A549 (cell line): ENCODE measurements at regions not wholly inside any gene's neighbourhood (a gene's known extent, or its start where the extent isn't known, plus 50 kb on each side); places are given as distances from the start of the nearest gene placed in this dataset.

Experiments used
- ATAC-seq, 2 experiments: fragments of 200-7000 bp in 1 of 2; fragments of >200 bp in 1 of 2; cut with Nextera tagmentation in 1 of 2; cut with Tn5 transposase in 1 of 2; 3 replicates each; pipeline versions ENCODE4 v1.8.0 to v1.9.1; 2018 to 2020; ENCODE audit warnings: mild to moderate bottlenecking in 1 of 2, moderate library complexity in 1 of 2
- CTCF ChIA-PET: fragments of 300-600 bp; sonication (Branson Sonifier 250); formaldehyde crosslinking; extraction: SDS; loops from one replicate; lab custom pipeline; 2021; ENCODE audit warnings: antibody characterized with exemption, inconsistent platforms; lab: Yijun Ruan, JAX
- POLR2A ChIA-PET: fragments of 350-600 bp; formaldehyde crosslinking; extraction: SDS; loops from one replicate; lab custom pipeline; 2021; ENCODE audit warnings: antibody characterized with exemption, inconsistent platforms; lab: Yijun Ruan, JAX
- DNase-seq, 2 experiments: peaks; one replicate each; pipeline versions ENCODE4 v3.0.0 to v3.0.0-alpha.2; 2011 to 2016; ENCODE audit warnings: low read depth in 1 of 2, low spot score in 1 of 2
- FAIRE-seq: peaks from 2 replicates; lab custom pipeline; 2011; peaks lifted over from hg19 to GRCh38; lab: Jason Lieb, UNC
- H3K27ac ChIP-seq, 2 experiments: fragments of >200 bp; sonication (Bioruptor Twin); formaldehyde crosslinking; 3 replicates each; pipeline ENCODE4 v1.5.1; 2016 to 2017
- H3K4me1 ChIP-seq: fragments of >200 bp; sonication (Bioruptor Twin); formaldehyde crosslinking; 3 replicates; pipeline ENCODE4 v1.6.1; 2016
- H3K4me2 ChIP-seq: fragments of >200 bp; sonication (Bioruptor Twin); formaldehyde crosslinking; 3 replicates; pipeline ENCODE4 v1.6.1; 2016
- H3K4me3 ChIP-seq: fragments of >200 bp; sonication (Bioruptor Twin); formaldehyde crosslinking; 3 replicates; pipeline ENCODE4 v1.5.1; 2016
- H3K9me3 ChIP-seq: fragments of >200 bp; sonication (Bioruptor Twin); formaldehyde crosslinking; 3 replicates; pipeline ENCODE4 v1.6.1; 2016
- CBX2 ChIP-seq: fragments of 200-600 bp; sonication (generic); IDR thresholded peaks from 2 replicates; pipeline ENCODE4 v1.6.1; 2016; ENCODE audit warnings: low read depth, mild to moderate bottlenecking, borderline replicate concordance
- CHD2 ChIP-seq: fragments of 150-350 bp; IDR thresholded peaks from 2 replicates; pipeline ENCODE4 v1.6.1; 2014; ENCODE audit warnings: low read length; ENCODE audit not compliant: partially characterized antibody
- CHD4 ChIP-seq: fragments of 200-600 bp; sonication (generic); IDR thresholded peaks from 2 replicates; pipeline ENCODE4 v1.6.1; 2016; ENCODE audit warnings: antibody characterized with exemption, mild to moderate bottlenecking, borderline replicate concordance
- E2F6 ChIP-seq: IDR thresholded peaks from 2 replicates; pipeline ENCODE4 v1.6.1; 2012; ENCODE audit warnings: low read depth, borderline replicate concordance
- EHF ChIP-seq: fragments of 250-450 bp; sonication (Bioruptor Pico); IDR thresholded peaks from 2 replicates; pipeline ENCODE4 v1.5.0; 2020; ENCODE audit warnings: mild to moderate bottlenecking
- ESRRA ChIP-seq: fragments of 150-350 bp; IDR thresholded peaks from 2 replicates; pipeline ENCODE4 v1.6.1; 2014; ENCODE audit warnings: mild to moderate bottlenecking, low read length, borderline replicate concordance
- GATA3 ChIP-seq: IDR thresholded peaks from 2 replicates; pipeline ENCODE4 v1.6.1; 2012; ENCODE audit warnings: borderline replicate concordance
- HOXA7 ChIP-seq: fragments of 250-450 bp; sonication (Bioruptor Pico); IDR thresholded peaks from 2 replicates; pipeline ENCODE4 v1.5.0; 2020; ENCODE audit warnings: mild to moderate bottlenecking, moderate library complexity
- HOXB13 ChIP-seq: fragments of 250-450 bp; sonication (Bioruptor Pico); IDR thresholded peaks from 2 replicates; pipeline ENCODE4 v1.5.0; 2020; ENCODE audit warnings: low read depth, mild to moderate bottlenecking, moderate library complexity
- JUN ChIP-seq, 2 experiments: fragments of >200 bp; sonication (Bioruptor Twin); formaldehyde crosslinking; IDR thresholded peaks; 2 replicates in 1 of 2; 3 replicates in 1 of 2; pipeline ENCODE4 v1.6.1; 2016 to 2017
- KDM1A ChIP-seq: fragments of 200-600 bp; sonication (generic); IDR thresholded peaks from 2 replicates; pipeline ENCODE4 v1.6.1; 2016; ENCODE audit warnings: low read depth, mild to moderate bottlenecking
- KDM5A ChIP-seq: fragments of 200-600 bp; sonication (generic); IDR thresholded peaks from 2 replicates; pipeline ENCODE4 v1.6.1; 2016; ENCODE audit warnings: antibody characterized with exemption, mild to moderate bottlenecking
- MAFK ChIP-seq: fragments of 450-650 bp; IDR thresholded peaks from 2 replicates; pipeline ENCODE4 v1.6.1; 2014; ENCODE audit not compliant: partially characterized antibody
- MAX ChIP-seq: IDR thresholded peaks from 2 replicates; pipeline ENCODE4 v1.6.1; 2012
- MAZ ChIP-seq: fragments of 150-350 bp; IDR thresholded peaks from 2 replicates; pipeline ENCODE4 v1.6.1; 2014; ENCODE audit warnings: antibody characterized with exemption, low read depth, low read length, borderline replicate concordance
- MYC ChIP-seq: IDR thresholded peaks from 2 replicates; pipeline ENCODE4 v1.6.1; 2012; ENCODE audit warnings: mild to moderate bottlenecking, inconsistent platforms, low read length, improper control_type of control experiment, borderline replicate concordance
- NR3C1 ChIP-seq: fragments of >200 bp; sonication (Bioruptor Twin); formaldehyde crosslinking; IDR thresholded peaks from 3 replicates; pipeline ENCODE4 v1.6.1; 2017
- PHF8 ChIP-seq: fragments of 200-600 bp; sonication (generic); IDR thresholded peaks from 2 replicates; pipeline ENCODE4 v1.6.1; 2016; ENCODE audit warnings: low read depth, mild to moderate bottlenecking, antibody characterized with exemption, moderate library complexity, borderline replicate concordance
- POLR2A ChIP-seq: IDR thresholded peaks from 2 replicates; pipeline ENCODE4 v1.6.1; 2012; ENCODE audit warnings: mild to moderate bottlenecking, low read length
- POLR2AphosphoS2 ChIP-seq: conservative IDR thresholded peaks from 2 replicates; pipeline ENCODE4 v1.6.1; 2012; ENCODE audit warnings: low read length, improper control_type of control experiment, inconsistent platforms
- RAD21 ChIP-seq, 2 experiments: fragments of >200 bp in 1 of 2; sonication (Bioruptor Twin) in 1 of 2; formaldehyde crosslinking in 1 of 2; IDR thresholded peaks in 1 of 2; conservative IDR thresholded peaks in 1 of 2; 2 replicates in 1 of 2; 3 replicates in 1 of 2; pipeline ENCODE4 v1.6.1; 2012 to 2018; ENCODE audit warnings: inconsistent platforms in 1 of 2
- RCOR1 ChIP-seq: fragments of 150-350 bp; IDR thresholded peaks from 2 replicates; pipeline ENCODE4 v1.6.1; 2014; ENCODE audit warnings: antibody characterized with exemption, low read length, low read depth
- TFCP2L1 ChIP-seq: fragments of 250-450 bp; sonication (Bioruptor Pico); IDR thresholded peaks from 2 replicates; pipeline ENCODE4 v1.5.0; 2021; ENCODE audit warnings: mild to moderate bottlenecking
- USF2 ChIP-seq: fragments of 450-650 bp; IDR thresholded peaks from 2 replicates; pipeline ENCODE4 v1.6.1; 2014; ENCODE audit warnings: antibody characterized with exemption
- ZSCAN20 ChIP-seq: fragments of 250-450 bp; sonication (Bioruptor Pico); IDR thresholded peaks from 2 replicates; pipeline ENCODE4 v1.8.0; 2022; ENCODE audit warnings: mild to moderate bottlenecking, moderate library complexity
- WGBS: methylation state at CpG from one replicate; pipeline ENCODE4 v1.1.6; 2017; ENCODE audit errors: missing lambda C conversion rate; 5-methylcytosine and 5-hydroxymethylcytosine counted together
- TF ChIP-seq, protein P1 (sequence below): fragments of 250-450 bp; sonication (Bioruptor Pico); IDR thresholded peaks from 2 replicates; pipeline ENCODE4 v1.5.0; 2020; ENCODE audit warnings: low read depth, mild to moderate bottlenecking, moderate library complexity
- TF ChIP-seq, protein P2 (sequence below): IDR thresholded peaks from 2 replicates; pipeline ENCODE4 v1.6.1; 2012

DNA sequence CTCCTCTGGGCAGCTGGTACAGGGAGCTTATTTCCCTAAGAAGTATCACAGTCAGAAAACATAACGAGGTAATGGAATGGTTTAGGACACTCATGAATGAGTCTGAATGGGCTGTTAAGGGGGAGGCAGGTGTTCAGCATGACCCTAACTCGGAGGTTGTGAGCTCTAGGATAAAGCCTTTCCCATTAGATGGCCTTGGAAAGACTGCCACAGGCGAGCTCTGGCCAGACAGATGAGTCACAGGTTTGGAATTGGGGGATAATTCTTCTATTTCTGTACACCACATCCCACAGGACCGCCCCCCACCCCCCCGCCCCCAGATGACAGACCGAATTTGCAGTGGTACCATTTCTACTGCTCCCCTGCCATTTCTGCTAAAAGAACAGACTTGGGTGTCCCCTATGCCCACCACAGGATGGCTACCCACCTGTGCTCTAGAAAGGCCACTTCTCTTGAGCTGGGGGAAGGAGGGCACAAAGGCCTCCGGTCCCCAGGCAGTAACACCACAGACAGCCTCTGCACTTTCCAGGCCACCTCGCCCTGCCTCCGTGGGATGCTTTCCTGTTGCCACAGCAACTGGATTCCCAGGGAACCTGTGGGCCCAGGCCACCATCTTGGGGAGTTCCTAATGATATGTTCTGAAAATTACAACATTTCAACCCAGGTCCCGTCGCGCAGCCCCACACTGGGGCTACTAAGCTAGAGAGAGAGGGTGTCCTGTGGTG lies 76.7 kb downstream of the TRIM29 start:
- no peak for TF ChIP-seq PHF8
- no peak for TF ChIP-seq TFCP2L1 (CRISPR knock-in tag)
- no peak for TF ChIP-seq CHD4
- TF ChIP-seq MAX = no peak
- TF ChIP-seq E2F6 = no peak
- TF ChIP-seq, protein P1, sequence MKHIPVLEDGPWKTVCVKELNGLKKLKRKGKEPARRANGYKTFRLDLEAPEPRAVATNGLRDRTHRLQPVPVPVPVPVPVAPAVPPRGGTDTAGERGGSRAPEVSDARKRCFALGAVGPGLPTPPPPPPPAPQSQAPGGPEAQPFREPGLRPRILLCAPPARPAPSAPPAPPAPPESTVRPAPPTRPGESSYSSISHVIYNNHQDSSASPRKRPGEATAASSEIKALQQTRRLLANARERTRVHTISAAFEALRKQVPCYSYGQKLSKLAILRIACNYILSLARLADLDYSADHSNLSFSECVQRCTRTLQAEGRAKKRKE (CRISPR knock-in tag) = no peak
- no peak for TF ChIP-seq ZSCAN20 (CRISPR knock-in tag)
- no peak for TF ChIP-seq KDM5A
- TF ChIP-seq HOXB13 (CRISPR knock-in tag) = no peak
- TF ChIP-seq HOXA7 (CRISPR knock-in tag) = no peak
- TF ChIP-seq CBX2 = no peak
- no peak for TF ChIP-seq USF2
- TF ChIP-seq EHF (CRISPR knock-in tag) = no peak
- TF ChIP-seq RCOR1 = no peak
- TF ChIP-seq POLR2A = no peak
- no peak for TF ChIP-seq KDM1A
- no peak for TF ChIP-seq RAD21 (conservative IDR thresholded peaks at IDR 0.05 in 1 of 2, IDR thresholded peaks at IDR 0.05 in 1 of 2)
- TF ChIP-seq MYC = no peak
- ATAC-seq (no peak), DNase-seq (no peak), FAIRE-seq (no peak)
- Histone ChIP-seq H3K9me3 (no peaks in the 10 kb centered on the region), H3K4me2 (no peak overlapping the region), H3K4me3 (no peak overlapping the region), H3K4me1 (no peaks in the 10 kb centered on the region), H3K27ac (no peak overlapping the region)
- ChIA-PET CTCF (no interaction called here), POLR2A (no interaction called here)
- 48% methylated on average over 8 of the region's 12 CpGs for WGBS

DNA sequence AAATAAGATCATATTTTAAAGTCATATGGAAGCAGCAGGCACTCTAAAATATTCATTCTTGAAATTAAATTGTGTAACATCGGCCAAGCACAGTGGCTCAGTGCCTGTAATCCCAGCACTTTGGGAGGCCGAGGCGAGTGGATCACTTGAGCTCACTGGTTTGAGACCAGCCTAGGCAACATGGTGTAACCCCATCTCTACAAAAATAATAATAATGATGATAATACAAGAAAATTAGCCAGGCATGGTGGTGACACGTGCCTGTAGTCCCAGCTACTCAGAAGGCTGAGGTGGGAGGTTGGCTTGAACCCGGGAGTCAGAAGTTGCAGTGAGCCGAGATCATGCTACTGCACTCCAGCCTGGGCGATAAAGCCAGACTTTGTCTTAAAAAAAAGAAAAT lies 77.4 kb downstream of the TRIM29 start:
- ChIA-PET CTCF (no interaction called here), POLR2A (no interaction called here)
- FAIRE-seq = no peak
- no peak overlapping the region for H3K4me2 ChIP-seq
- no peak overlapping the region for H3K4me3 ChIP-seq
- H3K4me1 ChIP-seq = no peaks in the 10 kb centered on the region
- TF ChIP-seq CBX2 (no peak), PHF8 (no peak)
- no peaks in the 10 kb centered on the region for H3K9me3 ChIP-seq
- 73% methylated on average over 7 of the region's 7 CpGs for WGBS
- no peak overlapping the region for H3K27ac ChIP-seq
- no peak for DNase-seq
- no peak for ATAC-seq

DNA sequence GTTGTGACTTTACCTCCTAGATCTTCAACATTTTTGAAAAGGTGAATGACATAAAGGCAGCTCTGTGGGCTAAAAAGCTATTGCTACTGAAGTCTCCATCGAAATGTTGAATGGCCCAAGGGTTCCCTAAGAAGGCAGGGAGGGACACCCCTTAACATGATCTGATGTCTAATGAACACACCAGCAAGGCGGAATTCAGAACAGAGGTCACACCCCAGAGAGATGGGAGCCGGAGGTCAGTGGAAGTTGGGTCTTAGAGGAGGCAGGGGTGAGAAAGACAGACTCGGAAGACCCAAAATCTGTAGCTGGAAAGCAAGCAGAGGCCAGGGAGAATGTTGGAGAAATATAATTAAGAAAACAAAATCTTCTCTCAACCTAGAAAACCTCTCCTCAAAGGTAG lies 79.0 kb downstream of the TRIM29 start:
- no peak for ATAC-seq
- no peak overlapping the region for H3K4me2 ChIP-seq
- 14% methylated on average over 4 of the region's 4 CpGs for WGBS
- CTCF ChIA-PET = no interaction called here
- no peak for TF ChIP-seq CBX2
- TF ChIP-seq MAZ = no peak
- no peak for TF ChIP-seq HOXB13 (CRISPR knock-in tag)
- TF ChIP-seq MAFK = no peak
- TF ChIP-seq JUN (IDR thresholded peaks at IDR 0.05) = no peak
- TF ChIP-seq, protein P1 (CRISPR knock-in tag) = no peak
- TF ChIP-seq USF2 = no peak
- TF ChIP-seq CHD2 = no peak
- no peak for TF ChIP-seq GATA3
- no peak for TF ChIP-seq ESRRA
- TF ChIP-seq NR3C1 = no peak
- no peak for TF ChIP-seq POLR2AphosphoS2
- TF ChIP-seq, protein P2, sequence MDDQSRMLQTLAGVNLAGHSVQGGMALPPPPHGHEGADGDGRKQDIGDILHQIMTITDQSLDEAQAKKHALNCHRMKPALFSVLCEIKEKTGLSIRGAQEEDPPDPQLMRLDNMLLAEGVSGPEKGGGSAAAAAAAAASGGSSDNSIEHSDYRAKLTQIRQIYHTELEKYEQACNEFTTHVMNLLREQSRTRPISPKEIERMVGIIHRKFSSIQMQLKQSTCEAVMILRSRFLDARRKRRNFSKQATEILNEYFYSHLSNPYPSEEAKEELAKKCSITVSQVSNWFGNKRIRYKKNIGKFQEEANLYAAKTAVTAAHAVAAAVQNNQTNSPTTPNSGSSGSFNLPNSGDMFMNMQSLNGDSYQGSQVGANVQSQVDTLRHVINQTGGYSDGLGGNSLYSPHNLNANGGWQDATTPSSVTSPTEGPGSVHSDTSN = no peak
- TF ChIP-seq, all 56 proteins: peak for 0
- no peak for DNase-seq
- Histone ChIP-seq H3K27ac (no peak overlapping the region), H3K4me3 (no peak overlapping the region), H3K9me3 (no peaks in the 10 kb centered on the region), H3K4me1 (no peaks in the 10 kb centered on the region)
- POLR2A ChIA-PET = no interaction called here
- FAIRE-seq = no peak
